ENCODE measurements at regions not wholly inside any gene's neighbourhood (a gene's known extent, or its start where the extent isn't known, plus 50 kb on each side); places are given as distances from the start of the nearest gene placed in this dataset.

- TF ChIP-seq, protein P1, sequence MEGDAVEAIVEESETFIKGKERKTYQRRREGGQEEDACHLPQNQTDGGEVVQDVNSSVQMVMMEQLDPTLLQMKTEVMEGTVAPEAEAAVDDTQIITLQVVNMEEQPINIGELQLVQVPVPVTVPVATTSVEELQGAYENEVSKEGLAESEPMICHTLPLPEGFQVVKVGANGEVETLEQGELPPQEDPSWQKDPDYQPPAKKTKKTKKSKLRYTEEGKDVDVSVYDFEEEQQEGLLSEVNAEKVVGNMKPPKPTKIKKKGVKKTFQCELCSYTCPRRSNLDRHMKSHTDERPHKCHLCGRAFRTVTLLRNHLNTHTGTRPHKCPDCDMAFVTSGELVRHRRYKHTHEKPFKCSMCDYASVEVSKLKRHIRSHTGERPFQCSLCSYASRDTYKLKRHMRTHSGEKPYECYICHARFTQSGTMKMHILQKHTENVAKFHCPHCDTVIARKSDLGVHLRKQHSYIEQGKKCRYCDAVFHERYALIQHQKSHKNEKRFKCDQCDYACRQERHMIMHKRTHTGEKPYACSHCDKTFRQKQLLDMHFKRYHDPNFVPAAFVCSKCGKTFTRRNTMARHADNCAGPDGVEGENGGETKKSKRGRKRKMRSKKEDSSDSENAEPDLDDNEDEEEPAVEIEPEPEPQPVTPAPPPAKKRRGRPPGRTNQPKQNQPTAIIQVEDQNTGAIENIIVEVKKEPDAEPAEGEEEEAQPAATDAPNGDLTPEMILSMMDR (IDR thresholded peaks at IDR 0.05): no peak
- no peak for TF ChIP-seq POLR2A (IDR thresholded peaks at IDR 0.05)
Measured at GRCh38 chr13:111990362-111990761, 76.6 kb upstream of the SOX1 start.
